Common myeloid progenitor, CD34-positive (primary cell): ENCODE measurements at regions not wholly inside any gene's neighbourhood (a gene's known extent, or its start where the extent isn't known, plus 50 kb on each side); places are given as distances from the start of the nearest gene placed in this dataset.

Source experiments
- CTCF ChIA-PET: fragments of 350-600 bp; sonication (Branson Sonifier 250); formaldehyde crosslinking; loops from one replicate; lab custom pipeline; 2021; ENCODE audit warnings: antibody characterized with exemption; lab: Charles Lee
- POLR2A ChIA-PET: fragments of 350-600 bp; sonication (Branson Sonifier 250); formaldehyde crosslinking; loops from one replicate; lab custom pipeline; 2021; ENCODE audit warnings: antibody characterized with exemption; lab: Charles Lee
- DNase-seq, 3 donors: peaks; one replicate each; pipeline versions ENCODE4 v3.0.0 to v3.0.0-alpha.2; 2013
- H3K27ac ChIP-seq, 2 experiments: 1 replicate in 1 of 2; 2 replicates in 1 of 2; pipeline ENCODE4 v1.7.0; 2013; ENCODE audit warnings: inconsistent platforms in 2 of 2, low read length in 2 of 2, mild to moderate bottlenecking in 2 of 2, low read depth in 1 of 2, moderate library complexity in 1 of 2; ENCODE audit not compliant: severe bottlenecking in 2 of 2, insufficient read depth in 1 of 2, poor library complexity in 1 of 2
- H3K27me3 ChIP-seq, 5 experiments: replicated peaks in 2 of 5; 1 replicate in 3 of 5; 2 replicates in 2 of 5; pipeline versions ENCODE4 v1.6.1 to v1.7.0; 2013; ENCODE audit warnings: low read length in 4 of 5, mild to moderate bottlenecking in 2 of 5, moderate library complexity in 2 of 5, inconsistent platforms in 1 of 5; ENCODE audit not compliant: insufficient read depth in 5 of 5, control insufficient read depth in 4 of 5
- H3K36me3 ChIP-seq, 4 experiments: 1 replicate in 2 of 4; 2 replicates in 2 of 4; pipeline versions ENCODE4 v1.6.1 to v1.7.0; 2013; ENCODE audit warnings: low read length in 3 of 4, control low read depth in 1 of 4, mild to moderate bottlenecking in 1 of 4; ENCODE audit not compliant: control insufficient read depth in 4 of 4, insufficient read depth in 4 of 4
- H3K4me1 ChIP-seq, 4 experiments: 1 replicate in 3 of 4; 2 replicates in 1 of 4; pipeline versions ENCODE4 v1.6.1 to v1.7.1; 2013; ENCODE audit warnings: low read length in 3 of 4, mild to moderate bottlenecking in 3 of 4, control low read depth in 1 of 4, inconsistent platforms in 1 of 4, moderate library complexity in 1 of 4; ENCODE audit not compliant: control insufficient read depth in 4 of 4, insufficient read depth in 4 of 4; ENCODE audit errors: control extremely low read depth in 1 of 4
- H3K4me3 ChIP-seq, 7 experiments: 1 replicate in 4 of 7; 2 replicates in 3 of 7; pipeline versions ENCODE4 v1.5.1 to v1.7.0; 2013; ENCODE audit warnings: mild to moderate bottlenecking in 7 of 7, low read length in 6 of 7, moderate library complexity in 6 of 7, inconsistent platforms in 2 of 7, low read depth in 2 of 7, control low read depth in 1 of 7; ENCODE audit not compliant: insufficient read depth in 4 of 7, control insufficient read depth in 1 of 7; ENCODE audit errors: extremely low read depth in 1 of 7
- H3K9me3 ChIP-seq, 5 experiments: 1 replicate in 4 of 5; 2 replicates in 1 of 5; pipeline versions ENCODE4 v1.6.1 to v1.7.1; 2013; ENCODE audit warnings: low read length in 4 of 5, mild to moderate bottlenecking in 2 of 5, inconsistent platforms in 1 of 5, low read depth in 1 of 5, moderate library complexity in 1 of 5; ENCODE audit not compliant: control insufficient read depth in 4 of 5, insufficient read depth in 2 of 5; ENCODE audit errors: control extremely low read depth in 1 of 5
- WGBS: methylation state at CpG from one replicate; pipeline ENCODE4 v1.1.5; 2013; ENCODE audit not compliant: insufficient coverage; 5-methylcytosine and 5-hydroxymethylcytosine counted together

- Histone ChIP-seq H3K27ac (no peak overlapping the region), H3K9me3 (peaks cover 0 to 11% (median 2%) of the 10 kb centered on the region in 5 experiments), H3K36me3 (no peaks in the 10 kb centered on the region), H3K4me1 (no peaks in the 10 kb centered on the region), H3K27me3 (peaks cover 0 to 4% (median 2%) of the 10 kb centered on the region in 5 experiments), H3K4me3 (no peak overlapping the region)
- ChIA-PET CTCF (no interaction called here), POLR2A (no interaction called here)
- no peak for DNase-seq
- 75% methylated on average over 2 of the region's 12 CpGs for WGBS
These were observed 179.6 kb downstream of the CCT6B start for GRCh38 chr17:34781571-34782108.

- 94% methylated on average over 2 of the region's 3 CpGs for whole genome bisulfite sequencing
- Histone ChIP-seq H3K36me3 (no peaks in the 10 kb centered on the region), H3K27ac (no peak overlapping the region), H3K27me3 (peaks cover 0 to 4% (median 2%) of the 10 kb centered on the region in 5 experiments), H3K4me1 (no peaks in the 10 kb centered on the region), H3K9me3 (peaks cover 0 to 11% (median 2%) of the 10 kb centered on the region in 5 experiments), H3K4me3 (no peak overlapping the region)
- DNase-seq, result peak in 1 of 3 donors; percentile 8
- ChIA-PET POLR2A (no interaction called here), CTCF (no interaction called here)
These were observed 180.2 kb downstream of the CCT6B start for GRCh38 chr17:34781071-34781470.

GRCh38 chr17:34780438-34780837 lies 180.8 kb downstream of the CCT6B start:
- Histone ChIP-seq H3K4me3 (no peak overlapping the region), H3K4me1 (no peaks in the 10 kb centered on the region), H3K27ac (no peak overlapping the region), H3K27me3 (peaks cover 0 to 8% (median 2%) of the 10 kb centered on the region in 5 experiments), H3K36me3 (no peaks in the 10 kb centered on the region), H3K9me3 (peaks cover 0 to 11% (median 2%) of the 10 kb centered on the region in 5 experiments)
- CTCF ChIA-PET, result no interaction called here
- 100% methylated on average over 3 of the region's 3 CpGs for WGBS
- DNase-seq, result no peak
- POLR2A ChIA-PET, result no interaction called here

GRCh38 chr17:34776456-34777443 lies 184.5 kb downstream of the CCT6B start:
- H3K27ac ChIP-seq, result no peak overlapping the region
- CTCF ChIA-PET, result no interaction called here
- no peaks in the 10 kb centered on the region for H3K36me3 ChIP-seq
- peaks cover 0 to 11% (median 2%) of the 10 kb centered on the region in 5 experiments for H3K9me3 ChIP-seq
- H3K4me3 ChIP-seq, result no peak overlapping the region
- DNase-seq, result no peak
- POLR2A ChIA-PET, result interaction anchor here (0.5 kb wide), 1 partner anchor 1738 kb away, joined by 3 read pairs; no protein-coding TSS in a partner anchor
- 86% methylated on average over 11 of the region's 17 CpGs for WGBS
- peaks cover 0 to 21% (median 2%) of the 10 kb centered on the region in 5 experiments for H3K27me3 ChIP-seq
- H3K4me1 ChIP-seq, result no peaks in the 10 kb centered on the region

GRCh38 chr17:34773036-34773435 lies 188.2 kb downstream of the CCT6B start:
- H3K4me1 ChIP-seq, result no peaks in the 10 kb centered on the region
- DNase-seq, result no peak
- H3K27me3 ChIP-seq, result peaks cover 0 to 18% (median 3%) of the 10 kb centered on the region in 5 experiments
- ChIA-PET CTCF (no interaction called here), POLR2A (no interaction called here)
- no peak overlapping the region for H3K27ac ChIP-seq
- 86% methylated on average over 4 of the region's 4 CpGs for WGBS
- no peaks in the 10 kb centered on the region for H3K9me3 ChIP-seq
- no peak overlapping the region for H3K4me3 ChIP-seq
- H3K36me3 ChIP-seq, result no peaks in the 10 kb centered on the region

- CTCF ChIA-PET, result no interaction called here
- 85% methylated on average over 4 of the region's 5 CpGs for WGBS
- no peak for DNase-seq
- peaks cover 0 to 18% (median 3%) of the 10 kb centered on the region in 5 experiments for H3K27me3 ChIP-seq
- no peaks in the 10 kb centered on the region for H3K9me3 ChIP-seq
- POLR2A ChIA-PET, result interaction anchor here (0.5 kb wide), 1 partner anchor 410 kb away, joined by 3 read pairs; no protein-coding TSS in a partner anchor
- H3K36me3 ChIP-seq, result no peaks in the 10 kb centered on the region
- no peaks in the 10 kb centered on the region for H3K4me1 ChIP-seq
- no peak overlapping the region for H3K27ac ChIP-seq
- H3K4me3 ChIP-seq, result no peak overlapping the region
These were observed 189.4 kb downstream of the CCT6B start for GRCh38 chr17:34771891-34772290.

GRCh38 chr17:34770586-34770985 lies 190.7 kb downstream of the CCT6B start:
- Histone ChIP-seq H3K27me3 (peaks cover 0 to 16% (median 3%) of the 10 kb centered on the region in 5 experiments), H3K9me3 (no peaks in the 10 kb centered on the region), H3K27ac (no peak overlapping the region), H3K4me3 (no peak overlapping the region), H3K4me1 (no peaks in the 10 kb centered on the region), H3K36me3 (no peaks in the 10 kb centered on the region)
- WGBS, result 83% methylated on average over 1 of the region's 3 CpGs
- DNase-seq, result no peak
- ChIA-PET CTCF (no interaction called here), POLR2A (no interaction called here)
